Keratinocyte (primary cell): ENCODE measurements at regions not wholly inside any gene's neighbourhood (a gene's known extent, or its start where the extent isn't known, plus 50 kb on each side); places are given as distances from the start of the nearest gene placed in this dataset.

Source experiments
- CTCF ChIP-seq, 3 experiments: IDR thresholded peaks in 1 of 3; conservative IDR thresholded peaks in 1 of 3; optimal IDR thresholded peaks in 1 of 3; 2 replicates in 2 of 3; 3 replicates in 1 of 3; pipeline versions ENCODE3 to v1.5.1; 2011; ENCODE audit warnings: low read length in 3 of 3, mild to moderate bottlenecking in 3 of 3, moderate library complexity in 2 of 3, control low read depth in 1 of 3, inconsistent platforms in 1 of 3; ENCODE audit not compliant: insufficient read depth in 2 of 3; ENCODE audit errors: extremely low read depth in 1 of 3
- EZH2 ChIP-seq: IDR thresholded peaks from one replicate; pipeline ENCODE4 v1.6.1; 2012; ENCODE audit warnings: inconsistent platforms, mild to moderate bottlenecking, low read length, moderate library complexity

DNA sequence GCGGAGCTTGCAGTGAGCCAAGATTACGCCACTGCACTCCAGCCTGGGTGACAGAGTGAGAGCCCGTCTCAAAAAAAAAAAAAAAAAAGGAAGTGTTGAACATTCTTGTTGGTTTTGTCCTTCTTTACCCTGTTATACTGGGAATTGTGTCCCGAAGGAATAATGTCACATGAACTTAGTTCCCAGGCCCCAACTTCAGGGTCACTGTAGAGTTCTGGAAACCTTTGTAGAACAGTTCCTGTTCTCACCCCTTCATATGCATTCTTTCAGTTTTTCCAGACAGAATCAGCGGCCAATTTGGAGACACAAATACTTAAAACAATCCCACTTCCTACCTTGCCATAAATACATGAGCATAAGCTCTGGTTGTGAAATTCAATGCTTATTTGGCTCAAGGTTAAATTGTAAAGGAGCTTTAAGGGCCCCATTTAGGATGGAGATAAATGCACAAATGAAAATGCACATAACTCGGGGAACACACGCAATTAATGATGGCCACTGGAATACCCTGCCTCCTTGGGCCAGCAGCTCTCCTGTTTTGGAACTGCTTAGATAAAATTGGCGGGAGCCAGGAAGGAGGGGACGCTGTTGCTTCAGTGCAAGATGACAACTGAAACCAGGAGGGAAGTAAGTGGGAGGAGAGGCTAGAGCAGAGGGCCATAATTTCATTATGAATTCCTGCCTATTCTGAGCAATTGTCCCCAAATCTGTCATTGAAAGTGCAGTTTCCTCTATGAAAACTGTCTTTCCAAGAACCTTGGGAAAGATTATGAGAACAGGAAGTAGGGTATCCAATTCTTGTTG is 153.7 kb downstream of the FGF1 start:
- no peak for TF ChIP-seq CTCF (optimal IDR thresholded peaks at IDR 0.05 in 1 of 3, IDR thresholded peaks at IDR 0.05 in 1 of 3, conservative IDR thresholded peaks at IDR 0.05 in 1 of 3; ENCODE audit: extremely low read depth in 1 of 3, insufficient read depth in 2 of 3, low read length in 3 of 3)
- no peak for TF ChIP-seq EZH2
